Transverse colon (tissue), 4 donors: ENCODE measurements at regions not wholly inside any gene's neighbourhood (a gene's known extent, or its start where the extent isn't known, plus 50 kb on each side); places are given as distances from the start of the nearest gene placed in this dataset.
"Not testable (repeated sequence)": the region's sequence is repeated elsewhere in the genome, so short reads cannot be mapped to it uniquely, and the experiment has no call there.

Experiments used
- DNase-seq: peaks from one replicate; pipeline ENCODE4 v3.0.0-alpha.2; 2019
- H3K27ac ChIP-seq, 4 donors: fragments of 200-600 bp; sonication (generic); 2 replicates each; pipeline ENCODE4 v1.5.1; 2016 to 2018; ENCODE audit warnings: inconsistent platforms in 4 of 4
- H3K27me3 ChIP-seq: fragments of 200-600 bp; sonication (generic); 2 replicates; pipeline ENCODE4 v1.5.1; 2017; ENCODE audit warnings: inconsistent platforms
- H3K36me3 ChIP-seq, 4 donors: fragments of 200-600 bp; sonication (generic); 2 replicates each; pipeline ENCODE4 v1.5.1; 2017 to 2019; ENCODE audit warnings: inconsistent platforms in 4 of 4
- H3K4me1 ChIP-seq, 4 donors: fragments of 200-600 bp; sonication (generic); 2 replicates each; pipeline ENCODE4 v1.5.1; 2017 to 2020; ENCODE audit warnings: inconsistent platforms in 4 of 4
- H3K4me3 ChIP-seq, 4 donors: fragments of 200-600 bp; sonication (generic); 1 replicate in 1 of 4; 2 replicates in 3 of 4; pipeline versions ENCODE4 v1.5.1 to v1.6.1; 2017 to 2019; ENCODE audit warnings: inconsistent platforms in 4 of 4
- H3K9me3 ChIP-seq, 2 donors: fragments of 200-600 bp; sonication (generic); 2 replicates each; pipeline ENCODE4 v1.5.1; 2017 to 2019; ENCODE audit warnings: inconsistent platforms in 2 of 2
- EP300 ChIP-seq: sonication (generic); formaldehyde crosslinking; IDR thresholded peaks from one replicate; pipeline ENCODE4 v1.6.1; 2017; ENCODE audit warnings: antibody characterized with exemption, low read depth
- POLR2A ChIP-seq: fragments of 450-650 bp; IDR thresholded peaks from one replicate; pipeline ENCODE4 v1.6.1; 2016; ENCODE audit warnings: antibody characterized with exemption, mild to moderate bottlenecking, moderate library complexity
- POLR2AphosphoS5 ChIP-seq, 3 donors: sonication (generic); formaldehyde crosslinking; IDR thresholded peaks; one replicate each; pipeline ENCODE4 v1.6.1; 2016; ENCODE audit warnings: antibody characterized with exemption in 3 of 3
- WGBS, 2 donors: methylation state at CpG; one replicate each; pipeline ENCODE4 v1.1.5; 2018; ENCODE audit warnings: low coverage in 1 of 2; 5-methylcytosine and 5-hydroxymethylcytosine counted together
- in situ Hi-C, 4 donors: fragments of 200-750 bp; cut with MboI; loops; one replicate each; pipeline versions ENCODE4 v1.15.0 to v1.15.1; 2017; ENCODE audit warnings: low sequenced_read_pairs in 3 of 4, low pct_ligation_motif_present in 1 of 4, low pct_unique_long_range_greater_than_20kb in 1 of 4
- intact Hi-C: fragments of 100-400 bp; cut with DNase I; formaldehyde crosslinking; loops from one replicate; pipeline ENCODE4 v1.15.1; 2023; ENCODE audit warnings: low total_unique reads
- TF ChIP-seq, protein P1 (sequence below), 5 experiments: fragments of 200-600 bp in 3 of 5; fragments of 450-650 bp in 2 of 5; sonication (generic) in 3 of 5; IDR thresholded peaks; 1 replicate in 2 of 5; 2 replicates in 3 of 5; pipeline ENCODE4 v1.5.1; 2016 to 2017; ENCODE audit warnings: antibody characterized with exemption in 5 of 5, inconsistent platforms in 3 of 5, mild to moderate bottlenecking in 2 of 5, moderate library complexity in 1 of 5

DNA sequence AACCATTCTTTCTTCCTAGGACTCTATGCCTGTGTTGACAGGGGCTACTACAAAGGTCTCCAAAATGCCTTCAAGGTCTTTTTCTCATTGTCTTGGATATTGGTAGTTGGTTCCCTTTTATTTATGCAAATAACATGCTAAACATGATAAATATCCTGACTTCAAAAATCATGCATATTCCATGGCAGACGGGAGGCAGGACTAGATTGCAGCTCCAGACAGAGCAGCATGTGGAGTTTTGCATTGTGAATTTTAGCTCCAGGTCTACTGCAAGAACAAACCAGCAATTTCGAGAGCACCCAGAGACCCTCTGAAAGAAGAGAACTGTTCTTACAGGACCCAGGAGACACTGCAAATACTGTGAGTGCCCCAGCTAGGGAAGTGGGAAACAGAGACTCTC, 254.9 kb downstream of the RCHY1 start:
- Histone ChIP-seq H3K36me3 (no peaks in the 10 kb centered on the region), H3K9me3 (no peaks in the 10 kb centered on the region), H3K4me1 (no peaks in the 10 kb centered on the region), H3K27me3 (no peaks in the 10 kb centered on the region), H3K4me3 (no peak overlapping the region), H3K27ac (no peak overlapping the region)
- intact Hi-C loops (no loop called here), in situ Hi-C loops (no loop called here)
- DNase-seq = no peak
- TF ChIP-seq POLR2AphosphoS5 (IDR thresholded peaks at IDR 0.05) (no peak), POLR2A (no peak), EP300 (no peak)
- TF ChIP-seq, protein P1, sequence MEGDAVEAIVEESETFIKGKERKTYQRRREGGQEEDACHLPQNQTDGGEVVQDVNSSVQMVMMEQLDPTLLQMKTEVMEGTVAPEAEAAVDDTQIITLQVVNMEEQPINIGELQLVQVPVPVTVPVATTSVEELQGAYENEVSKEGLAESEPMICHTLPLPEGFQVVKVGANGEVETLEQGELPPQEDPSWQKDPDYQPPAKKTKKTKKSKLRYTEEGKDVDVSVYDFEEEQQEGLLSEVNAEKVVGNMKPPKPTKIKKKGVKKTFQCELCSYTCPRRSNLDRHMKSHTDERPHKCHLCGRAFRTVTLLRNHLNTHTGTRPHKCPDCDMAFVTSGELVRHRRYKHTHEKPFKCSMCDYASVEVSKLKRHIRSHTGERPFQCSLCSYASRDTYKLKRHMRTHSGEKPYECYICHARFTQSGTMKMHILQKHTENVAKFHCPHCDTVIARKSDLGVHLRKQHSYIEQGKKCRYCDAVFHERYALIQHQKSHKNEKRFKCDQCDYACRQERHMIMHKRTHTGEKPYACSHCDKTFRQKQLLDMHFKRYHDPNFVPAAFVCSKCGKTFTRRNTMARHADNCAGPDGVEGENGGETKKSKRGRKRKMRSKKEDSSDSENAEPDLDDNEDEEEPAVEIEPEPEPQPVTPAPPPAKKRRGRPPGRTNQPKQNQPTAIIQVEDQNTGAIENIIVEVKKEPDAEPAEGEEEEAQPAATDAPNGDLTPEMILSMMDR (IDR thresholded peaks at IDR 0.05) = no peak
- 90% methylated on average over 2 of the region's 2 CpGs; no CpG with 5 or more reads in 1 of the 2 donors for WGBS, 2 donors

DNA sequence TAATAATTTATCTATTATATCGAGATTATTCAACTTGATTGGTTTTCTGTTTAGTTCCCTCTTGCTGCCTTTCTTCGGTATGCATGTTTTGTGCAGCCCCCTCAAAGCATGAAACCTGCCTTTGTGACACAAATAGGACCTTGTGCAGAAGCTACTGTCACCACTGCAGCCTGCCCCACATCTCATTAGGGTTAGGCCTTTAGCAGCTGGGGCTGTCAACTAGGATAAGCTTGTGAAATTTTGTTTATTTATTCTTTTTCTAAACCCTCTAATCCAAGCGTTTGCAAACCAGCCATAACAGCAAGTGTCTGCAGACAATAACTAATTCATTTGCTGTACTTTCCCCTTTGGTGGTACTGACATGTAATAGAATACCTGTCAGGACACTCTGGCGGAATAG, 258.9 kb downstream of the RCHY1 start:
- in situ Hi-C loops (no loop called here), intact Hi-C loops (no loop called here)
- no peaks in the 10 kb centered on the region for H3K27me3 ChIP-seq
- H3K4me3 ChIP-seq = no peak overlapping the region
- WGBS, 2 donors = 63 to 73% methylated on average over 4 of the region's 4 CpGs
- H3K36me3 ChIP-seq = no peaks in the 10 kb centered on the region
- no peak for DNase-seq
- no peak overlapping the region for H3K27ac ChIP-seq
- H3K4me1 ChIP-seq = peaks cover 0 to 16% (median 1%) of the 10 kb centered on the region in 4 donors
- no peaks in the 10 kb centered on the region for H3K9me3 ChIP-seq
- no peak for TF ChIP-seq EP300
- no peak for TF ChIP-seq POLR2AphosphoS5 (IDR thresholded peaks at IDR 0.05)
- TF ChIP-seq POLR2A = no peak
- TF ChIP-seq, protein P1 (IDR thresholded peaks at IDR 0.05) = no peak

GRCh38 chr4:75254745-75255144, 259.5 kb downstream of the RCHY1 start:
- WGBS, 2 donors = 75 to 84% methylated on average over 6 of the region's 6 CpGs
- no peak for DNase-seq
- Histone ChIP-seq H3K27me3 (no peaks in the 10 kb centered on the region), H3K36me3 (no peaks in the 10 kb centered on the region), H3K4me3 (no peak overlapping the region), H3K9me3 (no peaks in the 10 kb centered on the region), H3K27ac (no peak overlapping the region), H3K4me1 (peaks cover 1 to 22% (median 4%) of the 10 kb centered on the region in 4 donors)
- intact Hi-C loops (loop anchor here (1.0 kb wide), 1 partner anchor 11 kb away; no protein-coding TSS in a partner anchor), in situ Hi-C loops (no loop called here)
- TF ChIP-seq POLR2AphosphoS5 (IDR thresholded peaks at IDR 0.05) (no peak), EP300 (no peak), POLR2A (no peak)
- TF ChIP-seq, protein P1 (IDR thresholded peaks at IDR 0.05) = no peak

DNA sequence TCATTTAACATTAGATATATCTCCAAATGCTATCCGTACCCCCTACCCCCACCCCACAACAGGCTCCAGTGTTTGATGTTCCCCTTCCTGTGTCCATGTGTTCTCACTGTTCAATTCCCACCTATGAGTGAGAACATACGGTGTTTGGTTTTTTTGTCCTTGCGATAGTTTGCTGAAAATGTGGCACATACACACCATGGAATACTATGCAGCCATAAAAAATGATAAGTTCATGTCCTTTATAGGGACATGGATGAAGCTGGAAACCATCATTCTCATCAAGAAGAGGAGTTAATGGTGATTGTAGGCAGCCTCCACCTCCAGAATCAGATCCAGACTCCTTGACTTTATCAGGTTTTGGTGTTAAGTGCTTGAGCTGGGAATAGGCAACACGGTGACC, 261.1 kb downstream of the RCHY1 start:
- H3K27ac ChIP-seq, H3K9me3 ChIP-seq, in situ Hi-C loops, H3K36me3 ChIP-seq, H3K4me3 ChIP-seq, H3K27me3 ChIP-seq, intact Hi-C loops, DNase-seq: not testable (repeated sequence)
- H3K4me1 ChIP-seq = peaks cover 9 to 38% (median 15%) of the 10 kb centered on the region in 4 donors
- WGBS, 2 donors = 70 to 100% methylated on average over 1 to 4 of the region's 4 CpGs

GRCh38 chr4:75251547-75251946, 262.7 kb downstream of the RCHY1 start:
- WGBS, 2 donors = 68 to 75% methylated on average over 3 of the region's 3 CpGs
- DNase-seq = no peak

More at GRCh38 chr4:75251547-75251946, 262.7 kb downstream of the RCHY1 start:
- TF ChIP-seq, protein P1 (IDR thresholded peaks at IDR 0.05) = no peak
- no peak for TF ChIP-seq EP300
- no peak for TF ChIP-seq POLR2A
- no peak for TF ChIP-seq POLR2AphosphoS5 (IDR thresholded peaks at IDR 0.05)
- Histone ChIP-seq H3K27me3 (no peaks in the 10 kb centered on the region), H3K9me3 (no peaks in the 10 kb centered on the region), H3K27ac (no peak overlapping the region), H3K4me3 (no peak overlapping the region), H3K36me3 (no peaks in the 10 kb centered on the region), H3K4me1 (peaks cover 9 to 51% (median 16%) of the 10 kb centered on the region in 4 donors)
- in situ Hi-C loops = no loop called here
- intact Hi-C loops = no loop called here
